ENCODE measurements at regions not wholly inside any gene's neighbourhood (a gene's known extent, or its start where the extent isn't known, plus 50 kb on each side); places are given as distances from the start of the nearest gene placed in this dataset.

DNA sequence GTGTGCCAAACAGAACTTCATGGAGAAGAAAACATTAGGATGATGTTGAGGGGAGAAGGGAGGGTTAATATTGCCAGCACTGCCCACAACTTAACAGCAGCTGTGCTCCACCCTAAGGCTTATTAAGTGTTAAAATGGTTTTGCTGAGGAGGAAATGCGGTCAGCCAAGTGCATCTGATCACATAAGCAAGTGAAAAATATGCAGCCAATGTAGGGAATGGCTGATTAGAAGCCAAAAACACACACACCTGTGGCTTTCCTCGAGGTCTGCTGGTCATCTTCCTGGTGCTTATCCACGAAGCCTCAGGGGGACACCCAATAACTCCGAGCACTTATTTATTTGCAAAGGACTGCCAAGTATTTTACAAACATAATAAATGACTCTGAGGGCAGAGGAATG, 66.3 kb upstream of the GPR45 start:
- TF ChIP-seq MYC (IDR thresholded peaks at IDR 0.05; ENCODE audit: low read depth, low read length), result no peak
- TF ChIP-seq, protein P1, sequence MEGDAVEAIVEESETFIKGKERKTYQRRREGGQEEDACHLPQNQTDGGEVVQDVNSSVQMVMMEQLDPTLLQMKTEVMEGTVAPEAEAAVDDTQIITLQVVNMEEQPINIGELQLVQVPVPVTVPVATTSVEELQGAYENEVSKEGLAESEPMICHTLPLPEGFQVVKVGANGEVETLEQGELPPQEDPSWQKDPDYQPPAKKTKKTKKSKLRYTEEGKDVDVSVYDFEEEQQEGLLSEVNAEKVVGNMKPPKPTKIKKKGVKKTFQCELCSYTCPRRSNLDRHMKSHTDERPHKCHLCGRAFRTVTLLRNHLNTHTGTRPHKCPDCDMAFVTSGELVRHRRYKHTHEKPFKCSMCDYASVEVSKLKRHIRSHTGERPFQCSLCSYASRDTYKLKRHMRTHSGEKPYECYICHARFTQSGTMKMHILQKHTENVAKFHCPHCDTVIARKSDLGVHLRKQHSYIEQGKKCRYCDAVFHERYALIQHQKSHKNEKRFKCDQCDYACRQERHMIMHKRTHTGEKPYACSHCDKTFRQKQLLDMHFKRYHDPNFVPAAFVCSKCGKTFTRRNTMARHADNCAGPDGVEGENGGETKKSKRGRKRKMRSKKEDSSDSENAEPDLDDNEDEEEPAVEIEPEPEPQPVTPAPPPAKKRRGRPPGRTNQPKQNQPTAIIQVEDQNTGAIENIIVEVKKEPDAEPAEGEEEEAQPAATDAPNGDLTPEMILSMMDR (IDR thresholded peaks at IDR 0.05; ENCODE audit: low read depth, low read length), result no peak
- TF ChIP-seq POLR2A (IDR thresholded peaks at IDR 0.05; ENCODE audit: extremely low read depth, insufficient read length), result no peak
- TF ChIP-seq, protein P2, sequence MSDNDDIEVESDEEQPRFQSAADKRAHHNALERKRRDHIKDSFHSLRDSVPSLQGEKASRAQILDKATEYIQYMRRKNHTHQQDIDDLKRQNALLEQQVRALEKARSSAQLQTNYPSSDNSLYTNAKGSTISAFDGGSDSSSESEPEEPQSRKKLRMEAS (IDR thresholded peaks at IDR 0.05; ENCODE audit: low read depth, low read length), result no peak

All from NB4 (cell line).